CD4-positive, alpha-beta T cell treated with Interleukin-10 for 1 hour (primary cell): ENCODE measurements at regions not wholly inside any gene's neighbourhood (a gene's known extent, or its start where the extent isn't known, plus 50 kb on each side); places are given as distances from the start of the nearest gene placed in this dataset.

Experiments
- DNase-seq: peaks from one replicate; pipeline ENCODE4 v3.0.0-alpha.2; 2020

- no peak for DNase-seq
Observed at GRCh38 chr9:96183751-96184150, 118.2 kb downstream of the HSD17B3 start.

- no peak for DNase-seq
Observed at GRCh38 chr9:96178153-96178552, 123.8 kb downstream of the HSD17B3 start.

- DNase-seq, result no peak
Observed at GRCh38 chr9:96177719-96178028, 124.3 kb downstream of the HSD17B3 start.

- DNase-seq, result no peak
Observed at GRCh38 chr9:96177005-96177718, 124.8 kb downstream of the HSD17B3 start.

GRCh38 chr9:96175796-96176195 is 126.2 kb downstream of the HSD17B3 start:
- DNase-seq, result no peak

GRCh38 chr9:96175001-96175400 is 127.0 kb downstream of the HSD17B3 start:
- no peak for DNase-seq

- DNase-seq, result no peak
Observed at GRCh38 chr9:96174371-96174770, 127.6 kb downstream of the HSD17B3 start.

GRCh38 chr9:96173640-96174039 is 128.3 kb downstream of the HSD17B3 start:
- DNase-seq, result no peak

GRCh38 chr9:96172797-96173196 is 129.2 kb downstream of the HSD17B3 start:
- no peak for DNase-seq

GRCh38 chr9:96171728-96172127 is 130.2 kb downstream of the HSD17B3 start:
- no peak for DNase-seq

GRCh38 chr9:96169901-96170300 is 132.1 kb downstream of the HSD17B3 start:
- no peak for DNase-seq

GRCh38 chr9:96169484-96169883 is 132.5 kb downstream of the HSD17B3 start:
- DNase-seq, result no peak

- no peak for DNase-seq
Observed at GRCh38 chr9:96168882-96169281, 133.1 kb downstream of the HSD17B3 start.

- no peak for DNase-seq
Observed at GRCh38 chr9:96167011-96167410, 135.0 kb downstream of the HSD17B3 start.

GRCh38 chr9:96164268-96164683 is 137.7 kb downstream of the HSD17B3 start:
- DNase-seq, result no peak

GRCh38 chr9:96163712-96164111 is 138.3 kb downstream of the HSD17B3 start:
- DNase-seq, result no peak

- no peak for DNase-seq
Observed at GRCh38 chr9:96163161-96163560, 138.8 kb downstream of the HSD17B3 start.

GRCh38 chr9:96161819-96162218 is 140.2 kb downstream of the HSD17B3 start:
- no peak for DNase-seq

- DNase-seq, result no peak
Observed at GRCh38 chr9:96160866-96161265, 141.1 kb downstream of the HSD17B3 start.

GRCh38 chr9:96160168-96160567 is 141.8 kb downstream of the HSD17B3 start:
- no peak for DNase-seq

- DNase-seq, result no peak
Observed at GRCh38 chr9:96159596-96159995, 142.4 kb downstream of the HSD17B3 start.

GRCh38 chr9:96158909-96159575 is 142.9 kb downstream of the HSD17B3 start:
- DNase-seq, result no peak

GRCh38 chr9:96158147-96158546 is 143.8 kb downstream of the HSD17B3 start:
- DNase-seq, result no peak

GRCh38 chr9:96157675-96158074 is 144.3 kb downstream of the HSD17B3 start:
- no peak for DNase-seq
